GM18511 (cell line): ENCODE measurements at regions not wholly inside any gene's neighbourhood (a gene's known extent, or its start where the extent isn't known, plus 50 kb on each side); places are given as distances from the start of the nearest gene placed in this dataset.

Experiments used
- ATAC-seq: cut with Tn5 transposase; IDR thresholded peaks from one replicate; pipeline ENCODE4 v1.9.1; 2021; ENCODE audit warnings: mild to moderate bottlenecking, moderate library complexity; ENCODE audit not compliant: unreplicated experiment

- no peak for ATAC-seq
These were observed 574.6 kb downstream of the AACS start for GRCh38 chr12:125639826-125640225.

GRCh38 chr12:125643055-125643454, 577.8 kb downstream of the AACS start:
- no peak for ATAC-seq

GRCh38 chr12:125645724-125646123, 580.5 kb downstream of the AACS start:
- ATAC-seq = no peak

- ATAC-seq = no peak
These were observed 585.4 kb downstream of the AACS start for GRCh38 chr12:125650587-125650986.

GRCh38 chr12:125651625-125652024, 586.4 kb downstream of the AACS start:
- no peak for ATAC-seq

GRCh38 chr12:125652681-125653080, 587.4 kb downstream of the AACS start:
- no peak for ATAC-seq

- no peak for ATAC-seq
These were observed 592.4 kb downstream of the AACS start for GRCh38 chr12:125657681-125658080.

GRCh38 chr12:125674554-125675338, 609.5 kb downstream of the AACS start:
- ATAC-seq = no peak

GRCh38 chr12:125676366-125676765, 611.1 kb downstream of the AACS start:
- ATAC-seq = no peak

- no peak for ATAC-seq
These were observed 612.6 kb downstream of the AACS start for GRCh38 chr12:125677829-125678228.

- ATAC-seq = no peak
These were observed 613.4 kb downstream of the AACS start for GRCh38 chr12:125678589-125678993.

- peak; percentile 79 for ATAC-seq
These were observed 618.6 kb downstream of the AACS start for GRCh38 chr12:125683748-125684381.

GRCh38 chr12:125684968-125685790, 619.9 kb downstream of the AACS start:
- no peak for ATAC-seq

GRCh38 chr12:125685915-125686314, 620.7 kb downstream of the AACS start:
- no peak for ATAC-seq

- ATAC-seq = no peak
These were observed 622.2 kb downstream of the AACS start for GRCh38 chr12:125687403-125687802.

- ATAC-seq = no peak
These were observed 622.6 kb downstream of the AACS start for GRCh38 chr12:125687820-125688219.

- no peak for ATAC-seq
These were observed 623.0 kb downstream of the AACS start for GRCh38 chr12:125688223-125688622.

GRCh38 chr12:125688881-125689280, 623.6 kb downstream of the AACS start:
- no peak for ATAC-seq

GRCh38 chr12:125689576-125690410, 624.6 kb downstream of the AACS start:
- ATAC-seq = no peak

- ATAC-seq = no peak
These were observed 625.6 kb downstream of the AACS start for GRCh38 chr12:125690841-125691240.

- ATAC-seq = no peak
These were observed 630.8 kb downstream of the AACS start for GRCh38 chr12:125696054-125696453.
